ENCODE measurements at regions not wholly inside any gene's neighbourhood (a gene's known extent, or its start where the extent isn't known, plus 50 kb on each side); places are given as distances from the start of the nearest gene placed in this dataset.

DNA sequence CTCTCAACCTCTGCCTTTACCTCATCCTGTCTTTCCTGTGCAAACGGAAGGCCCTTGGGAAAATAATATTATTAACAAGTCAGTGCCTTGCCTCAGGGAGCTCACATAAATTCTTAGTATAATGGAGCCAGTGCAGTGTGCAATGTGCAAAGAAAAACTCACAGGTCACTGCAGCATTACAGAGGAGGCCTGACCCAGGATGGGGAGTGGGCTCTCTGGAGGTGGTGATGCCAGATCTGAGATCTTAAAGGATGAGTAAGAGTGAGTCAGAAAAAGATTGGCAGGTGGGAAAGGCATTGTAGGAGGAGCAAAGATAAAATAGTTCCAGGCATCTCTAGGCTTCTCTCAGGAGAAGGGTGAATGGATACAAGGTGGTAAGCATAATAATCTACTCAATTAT lies 185.6 kb upstream of the ADAMTS9 start:
- TF ChIP-seq POLR2AphosphoS5 (IDR thresholded peaks at IDR 0.05; ENCODE audit: borderline replicate concordance, low read depth, low read length) = no peak
- TF ChIP-seq EZH2 (IDR thresholded peaks at IDR 0.05) = no peak
- no peak for TF ChIP-seq FOXP2 (optimal IDR thresholded peaks at IDR 0.05; ENCODE audit: control extremely low read depth, extremely low read length, insufficient read depth)

All from SK-N-MC (cell line).